DND-41 (cell line): ENCODE measurements at regions not wholly inside any gene's neighbourhood (a gene's known extent, or its start where the extent isn't known, plus 50 kb on each side); places are given as distances from the start of the nearest gene placed in this dataset.

Source experiments
- ATAC-seq: fragments of 200-7000 bp; cut with Tn5 transposase; 3 replicates; pipeline ENCODE4 v1.9.1; 2021; ENCODE audit warnings: low read depth; ENCODE audit not compliant: insufficient read depth
- DNase-seq: peaks from one replicate; pipeline ENCODE4 v3.0.0-alpha.2; 2020
- H2AFZ ChIP-seq: 2 replicates; pipeline ENCODE4 v1.6.0; 2012; ENCODE audit warnings: low read depth, low read length
- H3K27ac ChIP-seq: 2 replicates; pipeline ENCODE4 v1.5.1; 2012; ENCODE audit warnings: low read length, inconsistent platforms
- H3K27me3 ChIP-seq: fragments of 200-600 bp; sonication (generic); 2 replicates; pipeline ENCODE4 v1.6.0; 2012; ENCODE audit warnings: low read length, mild to moderate bottlenecking, inconsistent platforms; ENCODE audit not compliant: insufficient read depth, poor library complexity
- H3K36me3 ChIP-seq: 2 replicates; pipeline ENCODE4 v1.5.1; 2012; ENCODE audit warnings: low read length, inconsistent platforms; ENCODE audit not compliant: insufficient read depth
- H3K4me1 ChIP-seq: 2 replicates; pipeline ENCODE4 v1.5.1; 2012; ENCODE audit warnings: mild to moderate bottlenecking, low read length; ENCODE audit not compliant: insufficient read depth
- H3K4me2 ChIP-seq: 2 replicates; pipeline ENCODE4 v1.6.0; 2012; ENCODE audit warnings: mild to moderate bottlenecking, moderate library complexity, low read length, inconsistent platforms; ENCODE audit not compliant: insufficient read depth
- H3K4me3 ChIP-seq, 2 experiments: fragments of 200-600 bp in 1 of 2; shearing (Covaris generic) in 1 of 2; 2 replicates each; pipeline ENCODE4 v1.5.1; 2012 to 2016; ENCODE audit warnings: inconsistent platforms in 2 of 2, low read length in 2 of 2, mild to moderate bottlenecking in 2 of 2, low read depth in 1 of 2, moderate library complexity in 1 of 2
- H3K79me2 ChIP-seq: 2 replicates; pipeline ENCODE4 v1.6.0; 2012; ENCODE audit warnings: low read length, inconsistent platforms; ENCODE audit not compliant: insufficient read depth
- H3K9ac ChIP-seq: 2 replicates; pipeline ENCODE4 v1.6.0; 2012; ENCODE audit warnings: low read depth, mild to moderate bottlenecking, inconsistent platforms, low read length, moderate library complexity
- H3K9me3 ChIP-seq: 2 replicates; pipeline ENCODE4 v1.5.1; 2012; ENCODE audit warnings: low read length, moderate library complexity, mild to moderate bottlenecking, inconsistent platforms; ENCODE audit not compliant: insufficient read depth, severe bottlenecking
- H4K20me1 ChIP-seq: 2 replicates; pipeline ENCODE4 v1.6.0; 2012; ENCODE audit warnings: low read length; ENCODE audit not compliant: insufficient read depth
- EZH2 ChIP-seq: IDR thresholded peaks from 3 replicates; pipeline ENCODE4 v1.6.1; 2012; ENCODE audit warnings: borderline replicate concordance, low read depth, mild to moderate bottlenecking, moderate library complexity, low read length, inconsistent platforms; ENCODE audit not compliant: severe bottlenecking
- TF ChIP-seq, protein P1 (sequence below): IDR thresholded peaks from 2 replicates; pipeline ENCODE4 v1.5.1; 2012; ENCODE audit warnings: borderline replicate concordance, low read length, moderate library complexity, mild to moderate bottlenecking; ENCODE audit not compliant: poor library complexity, severe bottlenecking; ENCODE audit errors: extremely low read depth

DNA sequence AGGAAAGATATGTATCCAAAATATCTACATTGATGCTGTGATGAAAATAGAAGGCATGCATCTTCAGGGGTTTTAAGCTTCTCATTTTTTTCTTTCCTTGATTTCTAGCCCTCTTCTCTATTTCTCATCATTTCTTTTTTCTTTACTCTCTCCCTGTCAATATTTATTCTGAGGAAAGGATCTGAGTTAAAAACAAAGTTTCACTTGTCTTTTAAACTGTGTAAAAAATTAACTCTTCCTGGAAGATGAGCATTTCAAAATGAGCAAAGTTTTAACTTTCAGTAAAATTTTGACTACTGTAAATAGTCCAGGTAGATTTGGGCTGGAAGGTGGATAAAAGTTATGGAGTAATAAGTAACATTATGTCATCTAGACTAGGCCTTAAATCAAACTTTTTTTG is 500.2 kb upstream of the GBE1 start:
- H3K4me1 ChIP-seq = no peaks in the 10 kb centered on the region
- H3K36me3 ChIP-seq = no peaks in the 10 kb centered on the region
- no peaks in the 10 kb centered on the region for H4K20me1 ChIP-seq
- H3K4me2 ChIP-seq = no peak overlapping the region
- no peak for DNase-seq
- no peaks in the 10 kb centered on the region for H3K79me2 ChIP-seq
- no peaks in the 10 kb centered on the region for H3K9me3 ChIP-seq
- H3K9ac ChIP-seq = no peak overlapping the region
- TF ChIP-seq, protein P1, sequence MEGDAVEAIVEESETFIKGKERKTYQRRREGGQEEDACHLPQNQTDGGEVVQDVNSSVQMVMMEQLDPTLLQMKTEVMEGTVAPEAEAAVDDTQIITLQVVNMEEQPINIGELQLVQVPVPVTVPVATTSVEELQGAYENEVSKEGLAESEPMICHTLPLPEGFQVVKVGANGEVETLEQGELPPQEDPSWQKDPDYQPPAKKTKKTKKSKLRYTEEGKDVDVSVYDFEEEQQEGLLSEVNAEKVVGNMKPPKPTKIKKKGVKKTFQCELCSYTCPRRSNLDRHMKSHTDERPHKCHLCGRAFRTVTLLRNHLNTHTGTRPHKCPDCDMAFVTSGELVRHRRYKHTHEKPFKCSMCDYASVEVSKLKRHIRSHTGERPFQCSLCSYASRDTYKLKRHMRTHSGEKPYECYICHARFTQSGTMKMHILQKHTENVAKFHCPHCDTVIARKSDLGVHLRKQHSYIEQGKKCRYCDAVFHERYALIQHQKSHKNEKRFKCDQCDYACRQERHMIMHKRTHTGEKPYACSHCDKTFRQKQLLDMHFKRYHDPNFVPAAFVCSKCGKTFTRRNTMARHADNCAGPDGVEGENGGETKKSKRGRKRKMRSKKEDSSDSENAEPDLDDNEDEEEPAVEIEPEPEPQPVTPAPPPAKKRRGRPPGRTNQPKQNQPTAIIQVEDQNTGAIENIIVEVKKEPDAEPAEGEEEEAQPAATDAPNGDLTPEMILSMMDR = no peak
- no peak for TF ChIP-seq EZH2
- no peaks in the 10 kb centered on the region for H3K27me3 ChIP-seq
- H3K27ac ChIP-seq = no peak overlapping the region
- H3K4me3 ChIP-seq = no peak overlapping the region
- ATAC-seq = no peak
- H2AFZ ChIP-seq = no peak overlapping the region

DNA sequence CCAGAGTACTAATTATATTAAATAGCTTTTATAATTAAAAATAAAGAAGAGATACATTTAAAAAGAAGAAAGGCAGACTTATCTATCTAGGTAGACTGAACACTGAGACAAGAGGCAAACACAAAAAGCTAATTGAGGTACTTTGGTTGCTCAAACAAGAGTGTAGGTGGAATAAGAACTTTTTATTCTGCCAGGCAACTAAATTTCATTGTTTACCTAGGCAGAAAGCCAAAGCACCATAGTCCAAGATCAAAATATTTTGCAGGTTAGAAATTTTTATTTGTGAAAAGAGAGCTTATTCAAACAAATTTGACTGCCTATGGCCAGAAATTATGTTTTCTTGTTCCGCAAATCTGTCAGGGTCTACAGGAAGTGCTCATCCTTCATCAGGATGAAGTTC is 499.6 kb upstream of the GBE1 start:
- Histone ChIP-seq H3K27me3 (no peaks in the 10 kb centered on the region), H3K9ac (no peak overlapping the region), H3K79me2 (no peaks in the 10 kb centered on the region), H3K4me3 (no peak overlapping the region), H3K4me2 (no peak overlapping the region), H2AFZ (no peak overlapping the region), H3K4me1 (no peaks in the 10 kb centered on the region), H3K27ac (no peak overlapping the region), H4K20me1 (no peaks in the 10 kb centered on the region), H3K9me3 (no peaks in the 10 kb centered on the region), H3K36me3 (no peaks in the 10 kb centered on the region)
- DNase-seq (no peak), ATAC-seq (no peak)
- TF ChIP-seq, protein P1 = no peak
- no peak for TF ChIP-seq EZH2

DNA sequence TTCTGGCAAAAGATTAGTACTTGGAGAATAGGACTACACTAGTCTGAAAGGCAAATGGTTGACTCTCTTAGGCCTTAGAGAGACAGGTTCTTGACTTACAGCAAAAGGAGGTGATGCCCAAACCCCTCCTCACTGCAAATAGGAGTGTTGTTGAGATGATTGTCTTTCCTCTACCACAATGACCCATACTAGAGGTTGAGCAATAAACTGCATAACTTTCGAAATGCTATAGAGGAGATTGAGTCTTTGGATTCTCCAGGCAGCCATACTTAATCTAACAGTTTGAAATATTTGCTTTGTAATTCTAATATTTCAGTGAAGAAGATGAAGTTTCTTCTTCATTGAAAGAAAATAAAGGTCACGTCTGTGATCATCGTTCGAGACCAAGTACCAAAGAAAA is 498.5 kb upstream of the GBE1 start:
- Histone ChIP-seq H3K79me2 (no peaks in the 10 kb centered on the region), H3K27ac (no peak overlapping the region), H3K27me3 (no peaks in the 10 kb centered on the region), H3K4me2 (no peak overlapping the region), H3K36me3 (no peaks in the 10 kb centered on the region), H3K4me3 (no peak overlapping the region), H3K9me3 (no peaks in the 10 kb centered on the region), H4K20me1 (no peaks in the 10 kb centered on the region), H2AFZ (no peak overlapping the region), H3K9ac (no peak overlapping the region), H3K4me1 (no peaks in the 10 kb centered on the region)
- ATAC-seq (no peak), DNase-seq (no peak)
- TF ChIP-seq, protein P1 = no peak
- TF ChIP-seq EZH2 = no peak

DNA sequence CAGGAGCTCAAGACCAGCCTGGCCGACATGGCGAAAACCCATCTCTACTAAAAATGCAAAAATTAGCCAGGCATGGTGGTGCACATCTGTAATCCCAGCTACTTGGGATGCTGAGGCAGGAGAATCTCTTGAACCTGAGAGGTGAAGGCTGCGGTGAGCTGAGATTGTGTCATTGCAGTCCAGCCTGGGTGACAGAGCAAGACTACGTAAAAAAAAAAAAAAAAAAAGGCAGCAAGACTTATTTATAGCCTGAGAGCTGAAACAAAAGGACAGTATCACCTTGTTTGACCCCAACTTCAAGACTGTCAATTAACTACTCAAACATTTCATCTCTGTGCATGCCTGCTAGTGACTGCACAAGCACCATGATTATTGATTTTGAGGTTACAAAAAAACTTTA is 478.9 kb upstream of the GBE1 start:
- no peak for TF ChIP-seq EZH2
- TF ChIP-seq, protein P1 = no peak
- ATAC-seq (no peak), DNase-seq (no peak)
- Histone ChIP-seq H3K79me2 (no peaks in the 10 kb centered on the region), H4K20me1 (no peaks in the 10 kb centered on the region), H3K9ac (no peak overlapping the region), H3K4me3 (no peak overlapping the region), H2AFZ (no peak overlapping the region), H3K4me2 (no peak overlapping the region), H3K9me3 (no peaks in the 10 kb centered on the region), H3K27me3 (no peaks in the 10 kb centered on the region), H3K27ac (no peak overlapping the region), H3K36me3 (no peaks in the 10 kb centered on the region), H3K4me1 (no peaks in the 10 kb centered on the region)
